NCI-H1417 (cell line): ENCODE measurements at regions not wholly inside any gene's neighbourhood (a gene's known extent, or its start where the extent isn't known, plus 50 kb on each side); places are given as distances from the start of the nearest gene placed in this dataset.

Experiments
- DNase-seq, 3 experiments: peaks; one replicate each; lab custom pipeline; 2025; lab: John Stamatoyannopoulos, UW

GRCh38 chr3:76900596-76900995 lies 139.3 kb upstream of the ROBO2 start:
- no peak for DNase-seq

- no peak for DNase-seq
Observed at GRCh38 chr3:76908156-76908555, 131.7 kb upstream of the ROBO2 start.

- no peak for DNase-seq
Observed at GRCh38 chr3:76912841-76913383, 127.0 kb upstream of the ROBO2 start.

- no peak for DNase-seq
Observed at GRCh38 chr3:76917436-76917835, 122.5 kb upstream of the ROBO2 start.

GRCh38 chr3:76920511-76920910 lies 119.4 kb upstream of the ROBO2 start:
- no peak for DNase-seq

- no peak for DNase-seq
Observed at GRCh38 chr3:76923485-76923884, 116.4 kb upstream of the ROBO2 start.

- no peak for DNase-seq
Observed at GRCh38 chr3:76930712-76931111, 109.2 kb upstream of the ROBO2 start.

GRCh38 chr3:76933245-76933644 lies 106.7 kb upstream of the ROBO2 start:
- no peak for DNase-seq

- DNase-seq = no peak
Observed at GRCh38 chr3:76938962-76939361, 100.9 kb upstream of the ROBO2 start.

- DNase-seq = no peak
Observed at GRCh38 chr3:76940181-76940770, 99.6 kb upstream of the ROBO2 start.

GRCh38 chr3:76941376-76941775 lies 98.5 kb upstream of the ROBO2 start:
- no peak for DNase-seq

- DNase-seq = no peak
Observed at GRCh38 chr3:76942101-76942500, 97.8 kb upstream of the ROBO2 start.

GRCh38 chr3:76943058-76943457 lies 96.8 kb upstream of the ROBO2 start:
- DNase-seq = no peak

- no peak for DNase-seq
Observed at GRCh38 chr3:76943671-76944070, 96.2 kb upstream of the ROBO2 start.

GRCh38 chr3:76949033-76949432 lies 90.9 kb upstream of the ROBO2 start:
- no peak for DNase-seq

GRCh38 chr3:76949462-76949861 lies 90.4 kb upstream of the ROBO2 start:
- no peak for DNase-seq

- DNase-seq = no peak
Observed at GRCh38 chr3:76950590-76950989, 89.3 kb upstream of the ROBO2 start.

- DNase-seq = no peak
Observed at GRCh38 chr3:76954412-76954811, 85.5 kb upstream of the ROBO2 start.

- DNase-seq = no peak
Observed at GRCh38 chr3:76958274-76958673, 81.6 kb upstream of the ROBO2 start.

- no peak for DNase-seq
Observed at GRCh38 chr3:76958861-76959260, 81.0 kb upstream of the ROBO2 start.

GRCh38 chr3:76961284-76961683 lies 78.6 kb upstream of the ROBO2 start:
- DNase-seq = no peak

GRCh38 chr3:76965122-76965725 lies 74.7 kb upstream of the ROBO2 start:
- no peak for DNase-seq

- no peak for DNase-seq
Observed at GRCh38 chr3:76969471-76969870, 70.4 kb upstream of the ROBO2 start.
